ENCODE measurements at regions not wholly inside any gene's neighbourhood (a gene's known extent, or its start where the extent isn't known, plus 50 kb on each side); places are given as distances from the start of the nearest gene placed in this dataset.
A peak's percentile ranks its signal among the peaks of the same experiment; 100 is the strongest.

- no peak for DNase-seq (ENCODE audit: low read depth)
Observed at GRCh38 chr18:77187189-77187588, 54.6 kb upstream of the MBP start.

- DNase-seq (ENCODE audit: low read depth) = no peak
Observed at GRCh38 chr18:77191071-77191751, 58.4 kb upstream of the GALR1 start.

GRCh38 chr18:77197073-77197472, 52.6 kb upstream of the GALR1 start:
- DNase-seq (ENCODE audit: low read depth) = peak; percentile 20

GRCh38 chr18:77198663-77199062, 51.0 kb upstream of the GALR1 start:
- no peak for DNase-seq (ENCODE audit: low read depth)

- no peak for DNase-seq (ENCODE audit: low read depth)
Observed at GRCh38 chr18:77199707-77200106, 49.9 kb upstream of the GALR1 start.
